ENCODE measurements at regions not wholly inside any gene's neighbourhood (a gene's known extent, or its start where the extent isn't known, plus 50 kb on each side); places are given as distances from the start of the nearest gene placed in this dataset.

DNA sequence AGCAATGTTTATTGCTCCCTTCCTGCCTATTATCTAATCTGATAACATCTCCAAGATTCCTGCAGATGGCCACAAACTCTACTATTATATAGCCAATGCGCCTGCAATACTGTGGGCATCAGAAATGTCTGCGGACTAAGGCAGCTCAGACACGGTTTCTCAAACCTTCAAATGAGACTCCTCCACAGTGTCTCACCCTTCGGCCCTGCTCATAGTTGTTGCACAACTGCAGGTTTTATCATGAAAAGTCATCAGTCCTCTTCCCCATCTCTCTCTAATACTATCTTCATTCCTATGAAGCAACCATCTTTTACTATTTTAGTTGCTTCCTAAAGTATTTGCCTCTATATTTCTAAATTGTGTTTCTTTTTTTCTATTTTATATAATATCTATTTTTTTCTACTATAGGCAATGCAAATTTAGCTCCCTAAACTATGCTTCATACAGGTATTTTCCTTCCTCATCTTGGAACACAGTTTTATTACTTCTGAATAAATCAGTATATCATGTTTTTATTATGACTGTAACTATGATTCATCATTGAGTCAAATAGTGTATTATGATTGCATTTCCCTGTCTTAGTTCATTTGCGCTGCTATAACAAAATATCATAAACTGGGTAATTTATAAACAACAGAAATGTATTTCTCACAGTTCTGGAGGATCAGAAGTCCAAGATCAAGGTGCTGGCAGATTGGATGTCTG is 129.7 kb upstream of the EDNRA start:
- TF ChIP-seq, protein P1, sequence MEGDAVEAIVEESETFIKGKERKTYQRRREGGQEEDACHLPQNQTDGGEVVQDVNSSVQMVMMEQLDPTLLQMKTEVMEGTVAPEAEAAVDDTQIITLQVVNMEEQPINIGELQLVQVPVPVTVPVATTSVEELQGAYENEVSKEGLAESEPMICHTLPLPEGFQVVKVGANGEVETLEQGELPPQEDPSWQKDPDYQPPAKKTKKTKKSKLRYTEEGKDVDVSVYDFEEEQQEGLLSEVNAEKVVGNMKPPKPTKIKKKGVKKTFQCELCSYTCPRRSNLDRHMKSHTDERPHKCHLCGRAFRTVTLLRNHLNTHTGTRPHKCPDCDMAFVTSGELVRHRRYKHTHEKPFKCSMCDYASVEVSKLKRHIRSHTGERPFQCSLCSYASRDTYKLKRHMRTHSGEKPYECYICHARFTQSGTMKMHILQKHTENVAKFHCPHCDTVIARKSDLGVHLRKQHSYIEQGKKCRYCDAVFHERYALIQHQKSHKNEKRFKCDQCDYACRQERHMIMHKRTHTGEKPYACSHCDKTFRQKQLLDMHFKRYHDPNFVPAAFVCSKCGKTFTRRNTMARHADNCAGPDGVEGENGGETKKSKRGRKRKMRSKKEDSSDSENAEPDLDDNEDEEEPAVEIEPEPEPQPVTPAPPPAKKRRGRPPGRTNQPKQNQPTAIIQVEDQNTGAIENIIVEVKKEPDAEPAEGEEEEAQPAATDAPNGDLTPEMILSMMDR (IDR thresholded peaks at IDR 0.05; ENCODE audit: low read depth, low read length, poor library complexity, severe bottlenecking), result no peak
- no peak for TF ChIP-seq EZH2phosphoT487 (IDR thresholded peaks at IDR 0.05; ENCODE audit: borderline replicate concordance, low read length)

Data from DOHH2 (cell line).